Gastroesophageal sphincter (tissue), 2 donors: ENCODE measurements at regions not wholly inside any gene's neighbourhood (a gene's known extent, or its start where the extent isn't known, plus 50 kb on each side); places are given as distances from the start of the nearest gene placed in this dataset.

Source experiments
- EP300 ChIP-seq: sonication (generic); formaldehyde crosslinking; IDR thresholded peaks from one replicate; pipeline ENCODE4 v1.6.1; 2017; ENCODE audit warnings: antibody characterized with exemption, mild to moderate bottlenecking
- POLR2A ChIP-seq, 2 donors: fragments of 450-650 bp; IDR thresholded peaks; one replicate each; pipeline ENCODE4 v1.6.1; 2017; ENCODE audit warnings: antibody characterized with exemption in 2 of 2, mild to moderate bottlenecking in 2 of 2, moderate library complexity in 1 of 2

DNA sequence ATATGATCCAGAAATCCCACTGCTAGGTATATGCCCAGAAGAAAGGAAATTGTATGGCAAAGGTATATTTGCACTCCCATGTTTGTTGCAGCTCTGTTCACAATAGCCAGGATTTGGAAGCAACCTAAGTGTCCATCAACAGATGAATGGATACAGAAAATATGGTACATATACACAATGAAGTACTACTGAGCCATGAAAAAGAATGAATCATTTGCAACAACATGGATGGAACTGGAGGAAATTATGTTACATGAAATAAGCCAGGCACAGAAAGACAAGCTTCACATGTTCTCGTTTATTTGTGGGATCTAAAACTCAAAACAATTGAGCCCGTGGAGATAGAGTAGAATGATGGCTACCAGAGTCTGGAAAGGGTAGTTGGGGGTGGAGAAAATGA is 55.5 kb upstream of the BDH1 start:
- TF ChIP-seq POLR2A (IDR thresholded peaks at IDR 0.05) = no peak
- no peak for TF ChIP-seq EP300
